HepG2 (cell line): ENCODE measurements at regions not wholly inside any gene's neighbourhood (a gene's known extent, or its start where the extent isn't known, plus 50 kb on each side); places are given as distances from the start of the nearest gene placed in this dataset.

Experiments
- ATAC-seq: fragments of 200-7000 bp; cut with Tn5 transposase; 3 replicates; pipeline ENCODE4 v1.9.1; 2020; ENCODE audit warnings: mild to moderate bottlenecking, moderate library complexity
- BruUV-seq: library from RNA; stranded (reverse); fragments of 400-500 nt; replicated peaks from 2 replicates; lab custom pipeline; 2021; lab: Mats Ljungman, UMichigan
- CTCF ChIA-PET: fragments of 300-600 bp; formaldehyde crosslinking; extraction: SDS; loops from one replicate; lab custom pipeline; 2021; ENCODE audit warnings: low total read pairs, inconsistent platforms, low intra/inter-chr PET ratio; lab: Yijun Ruan, JAX
- POLR2A ChIA-PET: fragments of 350-600 bp; sonication (Branson Sonifier 250); formaldehyde crosslinking; loops from one replicate; lab custom pipeline; 2020; ENCODE audit warnings: antibody characterized with exemption, inconsistent platforms; lab: Yijun Ruan, JAX
- DNase-seq: peaks from one replicate; pipeline ENCODE4 v3.0.0-alpha.2; 2015; ENCODE audit warnings: low spot score
- FAIRE-seq: peaks from 3 replicates; lab custom pipeline; 2011; peaks lifted over from hg19 to GRCh38; lab: Jason Lieb, UNC
- H2AFZ ChIP-seq: one replicate; pipeline ENCODE4 v1.6.1; 2011; ENCODE audit warnings: low read length, inconsistent platforms
- H3K27ac ChIP-seq: fragments of 300-600 bp; 3 replicates; pipeline ENCODE4 v1.8.0; 2011; ENCODE audit warnings: mixed run types, mild to moderate bottlenecking, mixed read lengths, low read length, inconsistent platforms; ENCODE audit not compliant: insufficient read depth; ENCODE audit errors: extremely low read length
- H3K27me3 ChIP-seq, 2 experiments: fragments of 200-600 bp in 1 of 2; 2 replicates in 1 of 2; 3 replicates in 1 of 2; pipeline versions ENCODE4 v1.6.0 to v1.8.0; 2011; ENCODE audit warnings: low read length in 2 of 2, mild to moderate bottlenecking in 2 of 2, moderate library complexity in 2 of 2, inconsistent platforms in 1 of 2; ENCODE audit not compliant: insufficient read depth in 2 of 2, control insufficient read depth in 1 of 2
- H3K36me3 ChIP-seq, 2 experiments: fragments of 200-600 bp in 1 of 2; replicated peaks in 1 of 2; 2 replicates in 1 of 2; 3 replicates in 1 of 2; pipeline versions ENCODE4 v1.5.1 to v1.8.0; 2011; ENCODE audit warnings: low read length in 2 of 2, inconsistent platforms in 1 of 2; ENCODE audit not compliant: insufficient read depth in 2 of 2, control insufficient read depth in 1 of 2
- H3K4me1 ChIP-seq: 2 replicates; pipeline ENCODE4 v1.5.1; 2012; ENCODE audit warnings: low read length, inconsistent platforms; ENCODE audit not compliant: insufficient read depth
- H3K4me2 ChIP-seq: 2 replicates; pipeline ENCODE4 v1.6.0; 2011; ENCODE audit warnings: low read depth, low read length, inconsistent platforms
- H3K4me3 ChIP-seq, 3 experiments: fragments of 200-600 bp in 1 of 3; sonication (generic), shearing (Covaris generic) in 1 of 3; replicated peaks in 1 of 3; 2 replicates each; pipeline ENCODE4 v1.5.1; 2011 to 2016; ENCODE audit warnings: low read length in 3 of 3, inconsistent platforms in 2 of 3, low read depth in 2 of 3, mild to moderate bottlenecking in 2 of 3, control low read depth in 1 of 3, mixed read lengths in 1 of 3; ENCODE audit not compliant: insufficient read depth in 1 of 3
- H3K79me2 ChIP-seq: one replicate; pipeline ENCODE4 v1.6.1; 2011; ENCODE audit warnings: low read length, inconsistent platforms; ENCODE audit not compliant: insufficient read depth
- H3K9ac ChIP-seq: 2 replicates; pipeline ENCODE4 v1.6.0; 2011; ENCODE audit warnings: mild to moderate bottlenecking, low read depth, low read length, inconsistent platforms; ENCODE audit not compliant: insufficient read depth
- H3K9me3 ChIP-seq: 2 replicates; pipeline ENCODE4 v1.5.1; 2012; ENCODE audit warnings: mild to moderate bottlenecking, low read length
- H4K20me1 ChIP-seq: 2 replicates; pipeline ENCODE4 v1.6.0; 2011; ENCODE audit warnings: inconsistent platforms, mild to moderate bottlenecking, low read length, moderate library complexity; ENCODE audit not compliant: insufficient read depth
- ARHGAP35 ChIP-seq: sonication (generic); formaldehyde crosslinking; IDR thresholded peaks from 2 replicates; pipeline ENCODE4 v1.9.0; 2022; ENCODE audit warnings: mild to moderate bottlenecking, inconsistent platforms, moderate library complexity, missing genetic modification reagents, borderline replicate concordance
- BCL6 ChIP-seq: IDR thresholded peaks from 2 replicates; pipeline ENCODE4 v1.6.1; 2016; ENCODE audit warnings: missing genetic modification reagents, missing compliant biosample characterization
- CEBPZ ChIP-seq: IDR thresholded peaks from 2 replicates; pipeline ENCODE4 v1.6.1; 2012; ENCODE audit warnings: low read length, improper control_type of control experiment
- JDP2 ChIP-seq: sonication (generic); formaldehyde crosslinking; IDR thresholded peaks from 2 replicates; pipeline ENCODE4 v1.8.1; 2022; ENCODE audit warnings: missing genetic modification reagents, borderline replicate concordance
- KDM4B ChIP-seq: sonication (generic); formaldehyde crosslinking; IDR thresholded peaks from 2 replicates; pipeline ENCODE4 v1.4.0; 2020; ENCODE audit warnings: missing genetic modification reagents
- KLF15 ChIP-seq: sonication (generic); formaldehyde crosslinking; IDR thresholded peaks from 2 replicates; pipeline ENCODE4 v1.8.1; 2023; ENCODE audit warnings: borderline replicate concordance, mild to moderate bottlenecking, inconsistent platforms, missing genetic modification reagents, mixed read lengths
- KLF16 ChIP-seq, 2 experiments: sonication (generic) in 1 of 2; formaldehyde crosslinking in 1 of 2; IDR thresholded peaks; 2 replicates each; pipeline versions ENCODE4 v1.6.1 to v1.8.0; 2016 to 2023; ENCODE audit warnings: missing genetic modification reagents in 2 of 2, missing compliant biosample characterization in 1 of 2
- LCORL ChIP-seq, 2 experiments: fragments of 450-650 bp in 1 of 2; sonication (generic) in 1 of 2; formaldehyde crosslinking in 1 of 2; IDR thresholded peaks; 2 replicates each; pipeline versions ENCODE4 v1.5.0 to v1.6.1; 2017 to 2020; ENCODE audit warnings: antibody characterized with exemption in 1 of 2, missing genetic modification reagents in 1 of 2
- MLLT10 ChIP-seq: sonication (generic); formaldehyde crosslinking; IDR thresholded peaks from 2 replicates; pipeline ENCODE4 v1.4.0; 2020; ENCODE audit warnings: missing genetic modification reagents
- NFE2L2 ChIP-seq: fragments of 150-350 bp; IDR thresholded peaks from 2 replicates; pipeline ENCODE4 v1.6.1; 2014; ENCODE audit warnings: low read length
- PCBP1 ChIP-seq: fragments of 200-400 bp; formaldehyde crosslinking; IDR thresholded peaks from 2 replicates; pipeline ENCODE4 v1.6.1; 2017; ENCODE audit warnings: mild to moderate bottlenecking, low read depth, low read length, borderline replicate concordance
- TRIM22 ChIP-seq: fragments of 450-650 bp; IDR thresholded peaks from 2 replicates; pipeline ENCODE4 v1.6.1; 2017
- WIZ ChIP-seq: sonication (generic); formaldehyde crosslinking; IDR thresholded peaks from 2 replicates; pipeline ENCODE4 v1.5.1; 2020; ENCODE audit warnings: mild to moderate bottlenecking, missing genetic modification reagents
- ZNF33A ChIP-seq: sonication (generic); formaldehyde crosslinking; IDR thresholded peaks from 2 replicates; pipeline ENCODE4 v1.5.1; 2020; ENCODE audit warnings: missing genetic modification reagents, mild to moderate bottlenecking, moderate library complexity, borderline replicate concordance
- WGBS: methylation state at CpG from one replicate; pipeline ENCODE4 v1.1.6; 2017; ENCODE audit warnings: low lambda C conversion rate; 5-methylcytosine and 5-hydroxymethylcytosine counted together
- in situ Hi-C: cut with HindIII; loops from 2 replicates; pipeline ENCODE4 v1.10.0; 2017; ENCODE audit warnings: low pct_unique_long_range_greater_than_20kb; ENCODE audit not compliant: extremely low pct_ligation_motif_present
- intact Hi-C: fragments of 100-400 bp; cut with micrococcal nuclease; formaldehyde crosslinking; loops from one replicate; pipeline ENCODE4 v1.10.0; 2022; ENCODE audit not compliant: unreplicated experiment

GRCh38 chr13:107770541-107770940 is 444.8 kb downstream of the LIG4 start:
- POLR2A ChIA-PET, result no interaction called here
- Histone ChIP-seq H2AFZ (no peak overlapping the region), H3K36me3 (no peaks in the 10 kb centered on the region), H3K9ac (no peak overlapping the region), H3K9me3 (no peaks in the 10 kb centered on the region), H3K4me2 (no peak overlapping the region), H3K79me2 (no peaks in the 10 kb centered on the region), H3K27ac (no peak overlapping the region), H4K20me1 (no peaks in the 10 kb centered on the region), H3K27me3 (no peaks in the 10 kb centered on the region), H3K4me3 (no peak overlapping the region), H3K4me1 (no peaks in the 10 kb centered on the region)
- FAIRE-seq (no peak), ATAC-seq (no peak), DNase-seq (no peak)
- CTCF ChIA-PET, result no interaction called here
- BruUV-seq, result no TSS peak
- intact Hi-C loops (no loop called here), in situ Hi-C loops (no loop called here)
- TF ChIP-seq TRIM22 (no peak), KLF16 (CRISPR knock-in tag; IDR thresholded peaks at IDR 0.05) (no peak)

- H3K4me1 ChIP-seq, result no peaks in the 10 kb centered on the region
- no peak overlapping the region for H3K4me2 ChIP-seq
- CTCF ChIA-PET, result no interaction called here
- no peaks in the 10 kb centered on the region for H3K9me3 ChIP-seq
- no peak for FAIRE-seq
- TF ChIP-seq CEBPZ (no peak), KLF15 (CRISPR knock-in tag) (no peak), NFE2L2 (no peak), MLLT10 (no peak), ARHGAP35 (CRISPR knock-in tag) (no peak), LCORL (IDR thresholded peaks at IDR 0.05) (no peak), LCORL (CRISPR knock-in tag; IDR thresholded peaks at IDR 0.05) (no peak), BCL6 (no peak), ZNF33A (CRISPR knock-in tag) (no peak), PCBP1 (no peak), KDM4B (no peak), WIZ (no peak), JDP2 (CRISPR knock-in tag) (no peak)
- no peak overlapping the region for H3K9ac ChIP-seq
- intact Hi-C loops, result no loop called here
- WGBS, result 8% methylated on average over 3 of the region's 3 CpGs
- no peaks in the 10 kb centered on the region for H4K20me1 ChIP-seq
- H3K4me3 ChIP-seq, result no peak overlapping the region
- in situ Hi-C loops, result no loop called here
- no peak overlapping the region for H3K27ac ChIP-seq
- no peak for ATAC-seq
- no TSS peak for BruUV-seq
- no peaks in the 10 kb centered on the region for H3K27me3 ChIP-seq
- POLR2A ChIA-PET, result no interaction called here
- no peaks in the 10 kb centered on the region for H3K79me2 ChIP-seq
- H2AFZ ChIP-seq, result no peak overlapping the region
- no peaks in the 10 kb centered on the region for H3K36me3 ChIP-seq
- DNase-seq, result no peak
Measured at GRCh38 chr13:107767119-107767518, 448.2 kb downstream of the LIG4 start.
